ENCODE measurements at regions not wholly inside any gene's neighbourhood (a gene's known extent, or its start where the extent isn't known, plus 50 kb on each side); places are given as distances from the start of the nearest gene placed in this dataset.

DNA sequence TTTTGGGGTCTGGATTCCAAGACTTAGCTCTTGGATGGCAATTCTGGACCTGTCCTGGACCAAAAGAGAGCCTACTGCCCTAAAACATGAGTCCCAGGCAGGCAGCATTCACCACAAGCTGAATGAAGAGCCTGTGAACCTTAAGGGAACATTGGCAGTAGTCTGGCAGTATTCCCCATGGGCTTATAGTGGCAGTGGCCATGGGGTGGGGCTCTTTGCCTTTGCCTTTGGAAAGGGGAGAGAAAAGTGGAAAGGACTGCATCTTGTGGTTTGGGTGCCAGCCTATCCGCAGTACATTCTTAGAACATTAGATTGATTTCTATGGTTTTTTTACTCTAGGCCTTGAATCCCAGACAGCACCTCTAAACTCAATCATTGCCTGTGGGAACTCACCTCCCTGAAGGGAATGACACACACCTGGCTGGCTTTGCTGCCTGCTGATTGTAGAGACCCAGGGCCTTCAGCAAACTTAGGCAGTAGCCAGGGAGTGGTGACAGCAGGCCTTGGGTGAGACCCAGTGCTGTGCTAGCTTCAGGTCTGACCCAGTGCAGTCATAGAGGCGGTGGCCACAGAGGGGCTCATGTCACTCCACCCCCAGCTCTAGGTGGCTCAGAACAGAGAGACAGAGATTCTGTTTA, 216.3 kb downstream of the CETN3 start:
- ChIA-PET POLR2A (no interaction called here), CTCF (no interaction called here)
- no peaks in the 10 kb centered on the region for H3K36me3 ChIP-seq (ENCODE audit: control insufficient read depth, insufficient read depth, low read length)
- in situ Hi-C loops (cut with HindIII; ENCODE audit: low pct_unique_long_range_greater_than_20kb, low sequenced_read_pairs) (no loop called here), intact Hi-C loops (cut with micrococcal nuclease; ENCODE audit: unreplicated experiment) (no loop called here)
- no peak overlapping the region for H3K4me3 ChIP-seq (ENCODE audit: low read depth in 2 of 2, low read length in 2 of 2)
- DNase-seq (ENCODE audit: low read depth, low spot score) (no peak), ATAC-seq (no peak)
- H3K9me3 ChIP-seq (ENCODE audit: control insufficient read depth, insufficient read depth, low read depth, low read length), result no peaks in the 10 kb centered on the region
- no TSS peak for BruUV-seq (replicated peaks)
- no peaks in the 10 kb centered on the region for H3K27me3 ChIP-seq (ENCODE audit: control insufficient read depth, insufficient read depth, low read length)
- no peak for TF ChIP-seq TCF7L2 (IDR thresholded peaks at IDR 0.05; ENCODE audit: low read depth, low read length)
- TF ChIP-seq, protein P1, sequence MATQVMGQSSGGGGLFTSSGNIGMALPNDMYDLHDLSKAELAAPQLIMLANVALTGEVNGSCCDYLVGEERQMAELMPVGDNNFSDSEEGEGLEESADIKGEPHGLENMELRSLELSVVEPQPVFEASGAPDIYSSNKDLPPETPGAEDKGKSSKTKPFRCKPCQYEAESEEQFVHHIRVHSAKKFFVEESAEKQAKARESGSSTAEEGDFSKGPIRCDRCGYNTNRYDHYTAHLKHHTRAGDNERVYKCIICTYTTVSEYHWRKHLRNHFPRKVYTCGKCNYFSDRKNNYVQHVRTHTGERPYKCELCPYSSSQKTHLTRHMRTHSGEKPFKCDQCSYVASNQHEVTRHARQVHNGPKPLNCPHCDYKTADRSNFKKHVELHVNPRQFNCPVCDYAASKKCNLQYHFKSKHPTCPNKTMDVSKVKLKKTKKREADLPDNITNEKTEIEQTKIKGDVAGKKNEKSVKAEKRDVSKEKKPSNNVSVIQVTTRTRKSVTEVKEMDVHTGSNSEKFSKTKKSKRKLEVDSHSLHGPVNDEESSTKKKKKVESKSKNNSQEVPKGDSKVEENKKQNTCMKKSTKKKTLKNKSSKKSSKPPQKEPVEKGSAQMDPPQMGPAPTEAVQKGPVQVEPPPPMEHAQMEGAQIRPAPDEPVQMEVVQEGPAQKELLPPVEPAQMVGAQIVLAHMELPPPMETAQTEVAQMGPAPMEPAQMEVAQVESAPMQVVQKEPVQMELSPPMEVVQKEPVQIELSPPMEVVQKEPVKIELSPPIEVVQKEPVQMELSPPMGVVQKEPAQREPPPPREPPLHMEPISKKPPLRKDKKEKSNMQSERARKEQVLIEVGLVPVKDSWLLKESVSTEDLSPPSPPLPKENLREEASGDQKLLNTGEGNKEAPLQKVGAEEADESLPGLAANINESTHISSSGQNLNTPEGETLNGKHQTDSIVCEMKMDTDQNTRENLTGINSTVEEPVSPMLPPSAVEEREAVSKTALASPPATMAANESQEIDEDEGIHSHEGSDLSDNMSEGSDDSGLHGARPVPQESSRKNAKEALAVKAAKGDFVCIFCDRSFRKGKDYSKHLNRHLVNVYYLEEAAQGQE (IDR thresholded peaks at IDR 0.05; ENCODE audit: insufficient read depth in 1 of 2, low read depth in 2 of 2, low read length in 1 of 2), result no peak
- TF ChIP-seq POLR2AphosphoS5 (IDR thresholded peaks at IDR 0.05; ENCODE audit: low read depth, low read length), result no peak
- TF ChIP-seq, protein P2, sequence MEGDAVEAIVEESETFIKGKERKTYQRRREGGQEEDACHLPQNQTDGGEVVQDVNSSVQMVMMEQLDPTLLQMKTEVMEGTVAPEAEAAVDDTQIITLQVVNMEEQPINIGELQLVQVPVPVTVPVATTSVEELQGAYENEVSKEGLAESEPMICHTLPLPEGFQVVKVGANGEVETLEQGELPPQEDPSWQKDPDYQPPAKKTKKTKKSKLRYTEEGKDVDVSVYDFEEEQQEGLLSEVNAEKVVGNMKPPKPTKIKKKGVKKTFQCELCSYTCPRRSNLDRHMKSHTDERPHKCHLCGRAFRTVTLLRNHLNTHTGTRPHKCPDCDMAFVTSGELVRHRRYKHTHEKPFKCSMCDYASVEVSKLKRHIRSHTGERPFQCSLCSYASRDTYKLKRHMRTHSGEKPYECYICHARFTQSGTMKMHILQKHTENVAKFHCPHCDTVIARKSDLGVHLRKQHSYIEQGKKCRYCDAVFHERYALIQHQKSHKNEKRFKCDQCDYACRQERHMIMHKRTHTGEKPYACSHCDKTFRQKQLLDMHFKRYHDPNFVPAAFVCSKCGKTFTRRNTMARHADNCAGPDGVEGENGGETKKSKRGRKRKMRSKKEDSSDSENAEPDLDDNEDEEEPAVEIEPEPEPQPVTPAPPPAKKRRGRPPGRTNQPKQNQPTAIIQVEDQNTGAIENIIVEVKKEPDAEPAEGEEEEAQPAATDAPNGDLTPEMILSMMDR (IDR thresholded peaks at IDR 0.05), result no peak
- TF ChIP-seq SIN3A (IDR thresholded peaks at IDR 0.05; ENCODE audit: borderline replicate concordance, insufficient read depth, low read depth, low read length), result no peak
- no peaks in the 10 kb centered on the region for H3K4me1 ChIP-seq (ENCODE audit: control insufficient read depth, insufficient read depth, low read length)
- no peak overlapping the region for H3K27ac ChIP-seq (ENCODE audit: low read length)

GRCh38 chr5:90191352-90192045, 218.1 kb downstream of the CETN3 start:
- no peaks in the 10 kb centered on the region for H3K36me3 ChIP-seq (ENCODE audit: control insufficient read depth, insufficient read depth, low read length)
- TF ChIP-seq POLR2AphosphoS5 (IDR thresholded peaks at IDR 0.05; ENCODE audit: low read depth, low read length) (no peak), TCF7L2 (IDR thresholded peaks at IDR 0.05; ENCODE audit: low read depth, low read length) (0 out of 2 replicates have a peak, but pooled peaks have one; percentile 52)
- no peak for DNase-seq (ENCODE audit: low read depth, low spot score)
- intact Hi-C loops (cut with micrococcal nuclease; ENCODE audit: unreplicated experiment) (no loop called here), in situ Hi-C loops (cut with HindIII; ENCODE audit: low pct_unique_long_range_greater_than_20kb, low sequenced_read_pairs) (no loop called here)
- no peaks in the 10 kb centered on the region for H3K9me3 ChIP-seq (ENCODE audit: control insufficient read depth, insufficient read depth, low read depth, low read length)
- no peaks in the 10 kb centered on the region for H3K27me3 ChIP-seq (ENCODE audit: control insufficient read depth, insufficient read depth, low read length)
- BruUV-seq (replicated peaks), result no TSS peak
- POLR2A ChIA-PET, result no interaction called here
- ATAC-seq, result no peak
- H3K4me3 ChIP-seq (ENCODE audit: low read depth in 2 of 2, low read length in 2 of 2), result no peak overlapping the region
- H3K4me1 ChIP-seq (ENCODE audit: control insufficient read depth, insufficient read depth, low read length), result no peaks in the 10 kb centered on the region
- CTCF ChIA-PET, result no interaction called here
- no peak overlapping the region for H3K27ac ChIP-seq (ENCODE audit: low read length)
